ENCODE measurements at regions not wholly inside any gene's neighbourhood (a gene's known extent, or its start where the extent isn't known, plus 50 kb on each side); places are given as distances from the start of the nearest gene placed in this dataset.

GRCh38 chr7:112930787-112931186 is 140.6 kb upstream of the TMEM168 start:
- Histone ChIP-seq H3K9ac (replicated peaks in 1 of 4; ENCODE audit: extremely low read depth in 1 of 4, low read depth in 3 of 4, low read length in 3 of 4) (no peak overlapping the region), H3K23me2 (ENCODE audit: low read depth, low read length) (no peaks in the 10 kb centered on the region), H3K79me2 (ENCODE audit: control insufficient read depth in 1 of 2, insufficient read depth in 2 of 2, low read length in 2 of 2) (peaks cover 0 to 76% of the 10 kb centered on the region in 2 experiments; a peak in 2 of 4 replicates), H3K18ac (ENCODE audit: extremely low read depth, low read length) (no peak overlapping the region), H2BK5ac (ENCODE audit: low read depth, low read length) (no peak overlapping the region), H4K8ac (ENCODE audit: extremely low read depth, insufficient read depth, low read length) (no peak overlapping the region), H4K20me1 (replicated peaks in 1 of 2; ENCODE audit: control insufficient read depth in 1 of 2, insufficient read depth in 2 of 2, low read length in 2 of 2) (no peaks in the 10 kb centered on the region), H3K4me3 (ENCODE audit: extremely low read depth in 1 of 4, insufficient read depth in 2 of 4, low read depth in 3 of 4, low read length in 4 of 4) (no peak overlapping the region), H4K91ac (replicated peaks; ENCODE audit: insufficient read length, low read length) (no peak overlapping the region), H3K27me3 (replicated peaks in 1 of 4; ENCODE audit: control insufficient read depth in 3 of 4, extremely low read depth in 1 of 4, insufficient read depth in 3 of 4, low read length in 3 of 4) (no peaks in the 10 kb centered on the region), H2BK120ac (replicated peaks; ENCODE audit: low read depth, low read length) (no peak overlapping the region), H2BK15ac (ENCODE audit: low read length) (no peak overlapping the region), H3K79me1 (ENCODE audit: low read depth, low read length) (0 out of 2 replicates have a peak, but pooled peaks cover 2% of the 10 kb centered on the region), H2AK5ac (ENCODE audit: low read depth, low read length) (no peak overlapping the region), H3K9me3 (ENCODE audit: insufficient read depth in 2 of 2, low read depth in 1 of 2, low read length in 1 of 2) (no peaks in the 10 kb centered on the region), H3K4me1 (replicated peaks in 1 of 4; ENCODE audit: control insufficient read depth in 3 of 4, insufficient read depth in 4 of 4, low read length in 3 of 4) (peaks cover 0 to 4% (median 2%) of the 10 kb centered on the region in 4 experiments; a peak in 1 of 7 replicates), H2BK20ac (ENCODE audit: low read length) (no peak overlapping the region), H3K4me2 (ENCODE audit: insufficient read depth in 1 of 2, low read depth in 2 of 2, low read length in 2 of 2) (0 out of 4 replicates have a peak overlapping the region, but pooled peaks of 1 of the 2 experiments have one; percentile 11), H3K23ac (ENCODE audit: insufficient read length) (no peak overlapping the region), H3K56ac (replicated peaks; ENCODE audit: insufficient read length, low read depth, low read length) (no peak overlapping the region), H3K27ac (ENCODE audit: low read depth, low read length) (no peak overlapping the region), H3K36me3 (ENCODE audit: control insufficient read depth in 2 of 4, insufficient read depth in 4 of 4, low read length in 3 of 4) (0 out of 8 replicates have a peak, but pooled peaks cover 0 to 3% (median 0%) of the 10 kb centered on the region in 4 experiments), H3K4ac (replicated peaks; ENCODE audit: insufficient read length, low read depth, low read length) (no peak overlapping the region), H3K14ac (ENCODE audit: insufficient read length) (no peak overlapping the region), H2AFZ (ENCODE audit: low read length) (no peak overlapping the region), H4K5ac (ENCODE audit: insufficient read length, low read depth, low read length) (no peak overlapping the region), H2BK12ac (ENCODE audit: low read depth, low read length) (no peak overlapping the region)
- no peak for TF ChIP-seq NANOG (IDR thresholded peaks at IDR 0.05; ENCODE audit: insufficient read depth, low read depth, low read length, poor library complexity, severe bottlenecking)
- TF ChIP-seq HDAC6 (IDR thresholded peaks at IDR 0.05; ENCODE audit: low read depth, low read length), result no peak
- no peak for TF ChIP-seq EZH2 (IDR thresholded peaks at IDR 0.05; ENCODE audit: low read depth, low read length, severe bottlenecking)
- no peak for TF ChIP-seq CREB1 (IDR thresholded peaks at IDR 0.05)
- TF ChIP-seq POU5F1 (IDR thresholded peaks at IDR 0.05; ENCODE audit: low read depth, low read length), result no peak
- no peak for TF ChIP-seq RBBP5 (IDR thresholded peaks at IDR 0.05; ENCODE audit: borderline replicate concordance, low read depth, low read length)
- TF ChIP-seq CHD2 (IDR thresholded peaks at IDR 0.05; ENCODE audit: low read length), result no peak
- TF ChIP-seq CTBP2 (IDR thresholded peaks at IDR 0.05; ENCODE audit: borderline replicate concordance, insufficient read depth, insufficient read length, low read length), result no peak
- TF ChIP-seq MAFK (IDR thresholded peaks at IDR 0.05; ENCODE audit: low read depth, low read length), result no peak
- no peak for TF ChIP-seq EGR1 (IDR thresholded peaks at IDR 0.05; ENCODE audit: borderline replicate concordance, low read depth, low read length)
- no peak for TF ChIP-seq RFX5 (IDR thresholded peaks at IDR 0.05; ENCODE audit: borderline replicate concordance, low read depth, low read length)
- DNase-seq (ENCODE audit: low read depth in 1 of 2, low spot score in 2 of 2), result no peak
- no peak for FAIRE-seq
- WGBS, 2 experiments (ENCODE audit: extremely low coverage in 1 of 2, insufficient coverage in 1 of 2, insufficient read length in 1 of 2, insufficient replicate concordance in 2 of 2, low coverage in 1 of 2, low lambda C conversion rate in 2 of 2, missing lambda C conversion rate in 1 of 2), result 87% methylated on average over 2 of the region's 2 CpGs; no CpG with 5 or more reads in 1 of the 2 experiments
- POLR2A ChIA-PET (ENCODE audit: partially characterized antibody), result interaction anchor here (1.1 kb wide), 1 partner anchor 9 kb away, joined by 6 read pairs; a partner anchor contains a TSS
- CTCF ChIA-PET (ENCODE audit: partially characterized antibody), result no interaction called here
